ENCODE measurements at regions not wholly inside any gene's neighbourhood (a gene's known extent, or its start where the extent isn't known, plus 50 kb on each side); places are given as distances from the start of the nearest gene placed in this dataset.

GRCh38 chr6:15116889-15117288 is 129.0 kb upstream of the JARID2 start:
- Histone ChIP-seq H3K9me2 (ENCODE audit: insufficient read depth, low read length) (no peaks in the 10 kb centered on the region), H3K4me2 (ENCODE audit: low read length) (no peak overlapping the region), H3K4me3 (ENCODE audit: low read length) (no peak overlapping the region), H3K27ac (ENCODE audit: low read length) (no peak overlapping the region), H3K27me3 (ENCODE audit: insufficient read depth, low read depth, low read length) (no peaks in the 10 kb centered on the region), H4K20me1 (ENCODE audit: insufficient read depth) (no peaks in the 10 kb centered on the region), H3F3A (ENCODE audit: insufficient read depth, low read length, poor library complexity, severe bottlenecking) (no peaks in the 10 kb centered on the region), H3K79me2 (replicated peaks; ENCODE audit: insufficient read depth, low read length) (no peaks in the 10 kb centered on the region), H3K36me3 (ENCODE audit: insufficient read depth, low read length) (no peaks in the 10 kb centered on the region), H3K9me3 (ENCODE audit: low read length) (no peaks in the 10 kb centered on the region), H3K9ac (ENCODE audit: low read length) (no peak overlapping the region), H2AFZ (ENCODE audit: low read depth, low read length) (no peak overlapping the region)
- TF ChIP-seq RAD21 (conservative IDR thresholded peaks at IDR 0.05) (no peak), REST (IDR thresholded peaks at IDR 0.05; ENCODE audit: borderline replicate concordance) (peak; percentile 72), POLR2AphosphoS5 (IDR thresholded peaks at IDR 0.05) (peak; percentile 91), EP300 (conservative IDR thresholded peaks at IDR 0.05; ENCODE audit: poor library complexity, severe bottlenecking) (peak; percentile 87)

GRCh38 chr6:15121443-15121842 is 124.4 kb upstream of the JARID2 start:
- H3K9me3 ChIP-seq (ENCODE audit: low read length) = no peaks in the 10 kb centered on the region
- H3K4me2 ChIP-seq (ENCODE audit: low read length) = no peak overlapping the region
- no peak for TF ChIP-seq MXI1 (conservative IDR thresholded peaks at IDR 0.05; ENCODE audit: poor library complexity, severe bottlenecking)
- no peak for TF ChIP-seq EP300 (conservative IDR thresholded peaks at IDR 0.05; ENCODE audit: poor library complexity, severe bottlenecking)
- TF ChIP-seq EZH2 (IDR thresholded peaks at IDR 0.05; ENCODE audit: borderline replicate concordance, insufficient read depth, low read length, poor library complexity, severe bottlenecking) = no peak
- no peak for TF ChIP-seq POLR2AphosphoS5 (IDR thresholded peaks at IDR 0.05)
- TF ChIP-seq SMC3 (conservative IDR thresholded peaks at IDR 0.05; ENCODE audit: poor library complexity) = no peak
- no peak for TF ChIP-seq CTCF (IDR thresholded peaks at IDR 0.05; ENCODE audit: poor library complexity, severe bottlenecking)
- no peak for TF ChIP-seq RAD21 (conservative IDR thresholded peaks at IDR 0.05)
- TF ChIP-seq REST (IDR thresholded peaks at IDR 0.05; ENCODE audit: borderline replicate concordance) = no peak
- no peak for TF ChIP-seq TAF1 (IDR thresholded peaks at IDR 0.05; ENCODE audit: low read depth)
- no peak overlapping the region for H3K9ac ChIP-seq (ENCODE audit: low read length)
- H3K27ac ChIP-seq (ENCODE audit: low read length) = no peak overlapping the region
- H2AFZ ChIP-seq (ENCODE audit: low read depth, low read length) = no peak overlapping the region
- no peaks in the 10 kb centered on the region for H4K20me1 ChIP-seq (ENCODE audit: insufficient read depth)
- no peaks in the 10 kb centered on the region for H3K9me2 ChIP-seq (ENCODE audit: insufficient read depth, low read length)
- no peaks in the 10 kb centered on the region for H3K27me3 ChIP-seq (ENCODE audit: insufficient read depth, low read depth, low read length)
- no peaks in the 10 kb centered on the region for H3K79me2 ChIP-seq (replicated peaks; ENCODE audit: insufficient read depth, low read length)
- H3K4me3 ChIP-seq (ENCODE audit: low read length) = no peak overlapping the region
- H3K36me3 ChIP-seq (ENCODE audit: insufficient read depth, low read length) = no peaks in the 10 kb centered on the region
- H3F3A ChIP-seq (ENCODE audit: insufficient read depth, low read length, poor library complexity, severe bottlenecking) = no peaks in the 10 kb centered on the region
